HepG2 (cell line): ENCODE measurements at regions not wholly inside any gene's neighbourhood (a gene's known extent, or its start where the extent isn't known, plus 50 kb on each side); places are given as distances from the start of the nearest gene placed in this dataset.

Experiments
- ATAC-seq: fragments of 200-7000 bp; cut with Tn5 transposase; 3 replicates; pipeline ENCODE4 v1.9.1; 2020; ENCODE audit warnings: mild to moderate bottlenecking, moderate library complexity
- BruUV-seq: library from RNA; stranded (reverse); fragments of 400-500 nt; replicated peaks from 2 replicates; lab custom pipeline; 2021; lab: Mats Ljungman, UMichigan
- CTCF ChIA-PET: fragments of 300-600 bp; formaldehyde crosslinking; extraction: SDS; loops from one replicate; lab custom pipeline; 2021; ENCODE audit warnings: low total read pairs, inconsistent platforms, low intra/inter-chr PET ratio; lab: Yijun Ruan, JAX
- POLR2A ChIA-PET: fragments of 350-600 bp; sonication (Branson Sonifier 250); formaldehyde crosslinking; loops from one replicate; lab custom pipeline; 2020; ENCODE audit warnings: antibody characterized with exemption, inconsistent platforms; lab: Yijun Ruan, JAX
- DNase-seq: peaks from one replicate; pipeline ENCODE4 v3.0.0-alpha.2; 2015; ENCODE audit warnings: low spot score
- FAIRE-seq: peaks from 3 replicates; lab custom pipeline; 2011; peaks lifted over from hg19 to GRCh38; lab: Jason Lieb, UNC
- H2AFZ ChIP-seq: one replicate; pipeline ENCODE4 v1.6.1; 2011; ENCODE audit warnings: low read length, inconsistent platforms
- H3K27ac ChIP-seq: fragments of 300-600 bp; 3 replicates; pipeline ENCODE4 v1.8.0; 2011; ENCODE audit warnings: mixed run types, mild to moderate bottlenecking, mixed read lengths, low read length, inconsistent platforms; ENCODE audit not compliant: insufficient read depth; ENCODE audit errors: extremely low read length
- H3K27me3 ChIP-seq, 2 experiments: fragments of 200-600 bp in 1 of 2; 2 replicates in 1 of 2; 3 replicates in 1 of 2; pipeline versions ENCODE4 v1.6.0 to v1.8.0; 2011; ENCODE audit warnings: low read length in 2 of 2, mild to moderate bottlenecking in 2 of 2, moderate library complexity in 2 of 2, inconsistent platforms in 1 of 2; ENCODE audit not compliant: insufficient read depth in 2 of 2, control insufficient read depth in 1 of 2
- H3K36me3 ChIP-seq, 2 experiments: fragments of 200-600 bp in 1 of 2; replicated peaks in 1 of 2; 2 replicates in 1 of 2; 3 replicates in 1 of 2; pipeline versions ENCODE4 v1.5.1 to v1.8.0; 2011; ENCODE audit warnings: low read length in 2 of 2, inconsistent platforms in 1 of 2; ENCODE audit not compliant: insufficient read depth in 2 of 2, control insufficient read depth in 1 of 2
- H3K4me1 ChIP-seq: 2 replicates; pipeline ENCODE4 v1.5.1; 2012; ENCODE audit warnings: low read length, inconsistent platforms; ENCODE audit not compliant: insufficient read depth
- H3K4me2 ChIP-seq: 2 replicates; pipeline ENCODE4 v1.6.0; 2011; ENCODE audit warnings: low read depth, low read length, inconsistent platforms
- H3K4me3 ChIP-seq, 3 experiments: fragments of 200-600 bp in 1 of 3; sonication (generic), shearing (Covaris generic) in 1 of 3; replicated peaks in 1 of 3; 2 replicates each; pipeline ENCODE4 v1.5.1; 2011 to 2016; ENCODE audit warnings: low read length in 3 of 3, inconsistent platforms in 2 of 3, low read depth in 2 of 3, mild to moderate bottlenecking in 2 of 3, control low read depth in 1 of 3, mixed read lengths in 1 of 3; ENCODE audit not compliant: insufficient read depth in 1 of 3
- H3K79me2 ChIP-seq: one replicate; pipeline ENCODE4 v1.6.1; 2011; ENCODE audit warnings: low read length, inconsistent platforms; ENCODE audit not compliant: insufficient read depth
- H3K9ac ChIP-seq: 2 replicates; pipeline ENCODE4 v1.6.0; 2011; ENCODE audit warnings: mild to moderate bottlenecking, low read depth, low read length, inconsistent platforms; ENCODE audit not compliant: insufficient read depth
- H3K9me3 ChIP-seq: 2 replicates; pipeline ENCODE4 v1.5.1; 2012; ENCODE audit warnings: mild to moderate bottlenecking, low read length
- H4K20me1 ChIP-seq: 2 replicates; pipeline ENCODE4 v1.6.0; 2011; ENCODE audit warnings: inconsistent platforms, mild to moderate bottlenecking, low read length, moderate library complexity; ENCODE audit not compliant: insufficient read depth
- ADNP ChIP-seq: sonication (generic); formaldehyde crosslinking; IDR thresholded peaks from 2 replicates; pipeline ENCODE4 v1.4.0; 2020; ENCODE audit warnings: missing genetic modification reagents
- HOXA3 ChIP-seq: sonication (generic); formaldehyde crosslinking; IDR thresholded peaks from 2 replicates; pipeline ENCODE4 v1.5.0; 2020; ENCODE audit warnings: missing genetic modification reagents
- NCOA2 ChIP-seq: sonication (generic); formaldehyde crosslinking; IDR thresholded peaks from 2 replicates; pipeline ENCODE4 v1.8.0; 2022; ENCODE audit warnings: inconsistent platforms
- PHF5A ChIP-seq: IDR thresholded peaks from one replicate; pipeline ENCODE4 v1.6.1; 2018; ENCODE audit warnings: low read depth, missing genetic modification reagents; ENCODE audit not compliant: unreplicated experiment
- SAFB2 ChIP-seq: sonication (generic); formaldehyde crosslinking; IDR thresholded peaks from 2 replicates; pipeline ENCODE4 v1.5.1; 2020; ENCODE audit warnings: missing genetic modification reagents, low read depth, mild to moderate bottlenecking, borderline replicate concordance
- SMARCE1 ChIP-seq: fragments of 450-650 bp; IDR thresholded peaks from 2 replicates; pipeline ENCODE4 v1.6.1; 2017; ENCODE audit warnings: borderline replicate concordance
- XRCC5 ChIP-seq: fragments of 200-400 bp; formaldehyde crosslinking; optimal IDR thresholded peaks from 2 replicates; pipeline ENCODE3; 2017; ENCODE audit warnings: mild to moderate bottlenecking, low read length
- ZNF484 ChIP-seq: sonication (generic); formaldehyde crosslinking; IDR thresholded peaks from 2 replicates; pipeline ENCODE4 v1.5.1; 2020; ENCODE audit warnings: mild to moderate bottlenecking, low read depth, missing genetic modification reagents, borderline replicate concordance
- ZNF496 ChIP-seq: sonication (generic); formaldehyde crosslinking; IDR thresholded peaks from 2 replicates; pipeline ENCODE4 v1.8.1; 2023; ENCODE audit warnings: mild to moderate bottlenecking, moderate library complexity, missing genetic modification reagents; ENCODE audit not compliant: insufficient replicate concordance
- WGBS: methylation state at CpG from one replicate; pipeline ENCODE4 v1.1.6; 2017; ENCODE audit warnings: low lambda C conversion rate; 5-methylcytosine and 5-hydroxymethylcytosine counted together
- in situ Hi-C: cut with HindIII; loops from 2 replicates; pipeline ENCODE4 v1.10.0; 2017; ENCODE audit warnings: low pct_unique_long_range_greater_than_20kb; ENCODE audit not compliant: extremely low pct_ligation_motif_present
- intact Hi-C: fragments of 100-400 bp; cut with micrococcal nuclease; formaldehyde crosslinking; loops from one replicate; pipeline ENCODE4 v1.10.0; 2022; ENCODE audit not compliant: unreplicated experiment
- TF ChIP-seq, protein P1 (sequence below): sonication (generic); formaldehyde crosslinking; IDR thresholded peaks from 2 replicates; pipeline ENCODE4 v1.5.1; 2020; ENCODE audit warnings: missing genetic modification reagents, mild to moderate bottlenecking, borderline replicate concordance
- TF ChIP-seq, protein P2 (sequence below): sonication (generic); formaldehyde crosslinking; IDR thresholded peaks from 2 replicates; pipeline ENCODE4 v1.5.0; 2020; ENCODE audit warnings: missing genetic modification reagents

DNA sequence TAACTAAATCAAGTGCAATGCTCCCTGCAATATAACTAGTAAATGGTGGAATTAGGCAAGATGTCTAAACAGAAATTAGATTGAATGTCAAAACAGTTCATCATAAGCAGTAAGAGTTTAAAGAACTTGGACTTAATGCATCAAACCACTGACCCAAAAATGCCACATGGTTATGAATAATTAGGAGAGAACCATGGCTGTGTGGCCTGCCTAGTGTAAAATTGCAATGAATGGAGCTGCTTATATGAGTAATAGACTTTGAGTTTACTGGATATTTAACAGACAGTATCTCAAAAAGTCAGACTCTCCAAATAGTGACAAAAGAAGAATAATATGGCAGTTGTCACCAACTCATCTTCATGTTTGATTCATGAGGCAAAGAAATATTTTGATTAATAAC lies 101.6 kb upstream of the COL5A2 start:
- no peak overlapping the region for H3K4me3 ChIP-seq
- in situ Hi-C loops, result loop anchor here (10.0 kb wide), 1 partner anchor 756 kb away; no protein-coding TSS in a partner anchor
- H3K9me3 ChIP-seq, result no peaks in the 10 kb centered on the region
- DNase-seq, result no peak
- H3K4me2 ChIP-seq, result no peak overlapping the region
- no peaks in the 10 kb centered on the region for H3K4me1 ChIP-seq
- no peak overlapping the region for H2AFZ ChIP-seq
- H3K79me2 ChIP-seq, result no peaks in the 10 kb centered on the region
- no peak overlapping the region for H3K27ac ChIP-seq
- TF ChIP-seq SMARCE1 (no peak), ZNF484 (CRISPR knock-in tag) (no peak), PHF5A (CRISPR knock-in tag) (no peak), ADNP (CRISPR knock-in tag) (no peak)
- TF ChIP-seq, protein P1, sequence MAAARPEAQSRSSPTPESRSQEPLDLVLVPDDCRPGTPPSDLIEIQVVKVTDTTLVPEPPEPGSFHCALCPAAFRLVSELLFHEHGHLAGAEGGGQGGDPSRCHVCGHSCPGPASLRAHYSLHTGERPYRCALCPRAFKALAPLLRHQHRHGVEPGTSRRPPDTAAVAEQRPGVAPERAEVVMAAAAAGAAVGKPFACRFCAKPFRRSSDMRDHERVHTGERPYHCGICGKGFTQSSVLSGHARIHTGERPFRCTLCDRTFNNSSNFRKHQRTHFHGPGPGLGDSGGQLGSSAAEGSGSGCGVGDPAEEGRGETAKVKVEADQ, result no peak
- TF ChIP-seq, all 625 proteins: peak for 0
- H3K27me3 ChIP-seq, result no peaks in the 10 kb centered on the region
- FAIRE-seq, result no peak
- ChIA-PET POLR2A (no interaction called here), CTCF (interaction anchor here (0.9 kb wide), 1 partner anchor 138 kb away, joined by 3 read pairs; no protein-coding TSS in a partner anchor)
- no peaks in the 10 kb centered on the region for H4K20me1 ChIP-seq
- no TSS peak for BruUV-seq
- no peak for ATAC-seq
- no peak overlapping the region for H3K9ac ChIP-seq
- intact Hi-C loops, result no loop called here
- no peaks in the 10 kb centered on the region for H3K36me3 ChIP-seq

DNA sequence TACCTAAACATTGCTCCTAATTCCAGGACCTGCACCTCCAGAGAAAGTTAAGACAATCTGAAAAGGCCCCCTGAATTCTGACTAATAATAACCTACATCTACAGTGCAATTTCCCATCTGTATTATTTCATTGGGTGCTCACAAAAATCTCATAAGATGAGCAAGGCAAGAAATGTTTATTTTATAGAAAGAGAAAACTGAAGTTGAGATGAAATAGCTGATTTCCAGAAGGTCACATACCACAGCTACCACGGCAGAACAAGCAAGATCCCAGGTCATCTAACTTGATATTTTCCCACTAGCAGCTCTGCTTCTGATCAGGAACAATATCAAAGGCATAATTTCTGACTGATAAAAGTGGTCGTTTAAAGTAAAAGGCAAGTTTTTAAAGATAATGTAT lies 105.8 kb upstream of the COL5A2 start:
- TF ChIP-seq HOXA3 (CRISPR knock-in tag) (no peak), ZNF496 (CRISPR knock-in tag) (no peak), NCOA2 (CRISPR knock-in tag) (no peak), SAFB2 (CRISPR knock-in tag) (no peak), XRCC5 (no peak)
- TF ChIP-seq, protein P2, sequence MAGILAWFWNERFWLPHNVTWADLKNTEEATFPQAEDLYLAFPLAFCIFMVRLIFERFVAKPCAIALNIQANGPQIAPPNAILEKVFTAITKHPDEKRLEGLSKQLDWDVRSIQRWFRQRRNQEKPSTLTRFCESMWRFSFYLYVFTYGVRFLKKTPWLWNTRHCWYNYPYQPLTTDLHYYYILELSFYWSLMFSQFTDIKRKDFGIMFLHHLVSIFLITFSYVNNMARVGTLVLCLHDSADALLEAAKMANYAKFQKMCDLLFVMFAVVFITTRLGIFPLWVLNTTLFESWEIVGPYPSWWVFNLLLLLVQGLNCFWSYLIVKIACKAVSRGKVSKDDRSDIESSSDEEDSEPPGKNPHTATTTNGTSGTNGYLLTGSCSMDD (CRISPR knock-in tag), result no peak
- CTCF ChIA-PET, result interaction anchor here (4.1 kb wide), 1 partner anchor 143 kb away, joined by 42 read pairs; no protein-coding TSS in a partner anchor
- Histone ChIP-seq H3K9ac (no peak overlapping the region), H3K36me3 (no peaks in the 10 kb centered on the region), H3K4me1 (no peaks in the 10 kb centered on the region), H4K20me1 (no peaks in the 10 kb centered on the region), H3K9me3 (no peaks in the 10 kb centered on the region), H2AFZ (no peak overlapping the region), H3K27ac (no peak overlapping the region), H3K4me2 (no peak overlapping the region), H3K79me2 (no peaks in the 10 kb centered on the region), H3K4me3 (no peak overlapping the region), H3K27me3 (no peaks in the 10 kb centered on the region)
- DNase-seq (no peak), FAIRE-seq (no peak), ATAC-seq (no peak)
- 0% methylated on average over 2 of the region's 2 CpGs for WGBS
- POLR2A ChIA-PET, result no interaction called here
- in situ Hi-C loops, result loop anchor here (5.0 to 10.0 kb wide), 2 partner anchors 188 to 761 kb away; no protein-coding TSS in a partner anchor
- intact Hi-C loops, result no loop called here
- BruUV-seq, result no TSS peak
